ENCODE measurements at regions not wholly inside any gene's neighbourhood (a gene's known extent, or its start where the extent isn't known, plus 50 kb on each side); places are given as distances from the start of the nearest gene placed in this dataset.

- no peak for DNase-seq (ENCODE audit: low read depth)
- TF ChIP-seq CTCF (conservative IDR thresholded peaks at IDR 0.05; ENCODE audit: low read depth, low read length) = no peak
- H3K4me3 ChIP-seq (ENCODE audit: low read length) = no peak overlapping the region
These were observed 222.9 kb upstream of the AJAP1 start for GRCh38 chr1:4431491-4431890.

- DNase-seq (ENCODE audit: low read depth) = no peak
- H3K4me3 ChIP-seq (ENCODE audit: low read length) = no peak overlapping the region
- TF ChIP-seq CTCF (conservative IDR thresholded peaks at IDR 0.05; ENCODE audit: low read depth, low read length) = no peak
These were observed 221.3 kb upstream of the AJAP1 start for GRCh38 chr1:4433075-4433474.

- no peak for TF ChIP-seq CTCF (conservative IDR thresholded peaks at IDR 0.05; ENCODE audit: low read depth, low read length)
- H3K4me3 ChIP-seq (ENCODE audit: low read length) = no peak overlapping the region
- DNase-seq (ENCODE audit: low read depth) = no peak
These were observed 210.3 kb upstream of the AJAP1 start for GRCh38 chr1:4444086-4444485.

DNA sequence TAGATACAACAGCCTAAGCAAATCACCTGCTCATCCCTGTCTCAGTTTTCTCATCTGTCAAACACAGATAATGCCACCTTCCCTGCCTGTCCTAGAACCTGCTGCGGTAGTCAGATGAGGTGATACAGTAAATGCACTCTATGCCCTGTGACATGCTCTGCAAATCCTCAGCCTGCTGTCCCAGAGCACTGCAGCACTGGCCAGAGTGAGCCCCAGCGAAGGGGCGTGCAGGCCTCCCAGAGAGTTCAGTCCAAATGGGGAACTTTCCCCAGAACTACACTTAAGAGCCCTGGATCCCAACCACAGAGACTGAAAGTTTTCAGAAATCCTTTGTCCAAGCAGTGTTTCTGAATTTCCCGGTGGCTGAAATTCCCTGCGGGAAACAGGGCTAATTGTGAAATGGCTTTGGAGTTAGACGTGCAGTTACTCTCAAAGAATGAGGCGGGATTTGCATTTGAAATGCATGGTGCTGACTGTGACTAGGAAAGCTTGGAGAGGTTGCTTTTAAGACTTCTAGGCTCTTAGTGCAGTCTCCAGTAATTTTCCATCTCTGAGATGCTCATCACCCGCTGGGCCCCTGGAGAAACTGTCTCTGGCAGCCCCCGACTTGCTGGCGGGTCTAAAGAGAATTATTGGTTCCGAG, 206.5 kb upstream of the AJAP1 start:
- DNase-seq (ENCODE audit: low read depth) = no peak
- no peak overlapping the region for H3K4me3 ChIP-seq (ENCODE audit: low read length)

GRCh38 chr1:4449972-4450371, 204.4 kb upstream of the AJAP1 start:
- no peak for DNase-seq (ENCODE audit: low read depth)
- H3K4me3 ChIP-seq (ENCODE audit: low read length) = no peak overlapping the region
- no peak for TF ChIP-seq CTCF (conservative IDR thresholded peaks at IDR 0.05; ENCODE audit: low read depth, low read length)

More for the DNA sequence above, 206.5 kb upstream of the AJAP1 start:
- no peak for TF ChIP-seq CTCF (conservative IDR thresholded peaks at IDR 0.05; ENCODE audit: low read depth, low read length)

DNA sequence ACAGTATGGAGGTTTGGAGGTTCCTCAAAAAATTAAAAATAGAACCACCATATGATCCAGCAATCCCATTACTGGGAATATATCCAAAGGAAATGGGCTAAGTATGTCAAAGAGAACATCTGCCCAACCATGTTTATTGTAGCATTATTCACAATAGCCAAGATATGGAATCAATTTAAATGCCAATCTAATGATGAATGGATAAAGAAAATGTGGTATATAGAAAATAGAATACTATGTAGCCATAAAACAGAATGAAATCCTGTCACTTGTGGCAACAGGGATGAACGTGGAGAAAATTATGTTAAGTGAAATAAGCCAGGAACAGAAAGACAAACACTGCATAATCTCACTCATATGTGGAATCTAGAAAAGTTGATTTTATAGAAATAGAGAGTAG, 201.7 kb upstream of the AJAP1 start:
- DNase-seq (ENCODE audit: low read depth) = no peak
- no peak for TF ChIP-seq CTCF (conservative IDR thresholded peaks at IDR 0.05; ENCODE audit: low read depth, low read length)
- no peak overlapping the region for H3K4me3 ChIP-seq (ENCODE audit: low read length)

DNA sequence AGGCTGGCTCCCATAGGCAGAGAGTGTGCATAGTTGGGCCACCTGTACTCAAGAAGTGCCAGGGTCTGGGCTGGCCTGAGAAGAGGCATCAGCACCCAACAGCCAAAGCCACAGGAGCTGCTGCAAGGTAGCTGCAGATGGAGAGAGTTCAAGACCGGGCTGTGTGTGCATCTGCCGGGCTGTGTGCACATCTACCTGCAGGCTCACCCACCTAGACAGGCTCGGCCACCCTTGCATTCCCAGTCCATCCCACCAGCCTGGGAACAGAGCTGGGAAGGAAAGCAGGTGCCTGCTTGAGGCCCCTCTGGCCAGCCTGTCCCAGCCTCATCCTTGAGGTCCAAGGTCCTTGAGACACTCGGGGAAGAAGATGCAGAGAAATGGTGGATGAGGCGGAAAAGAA, 194.4 kb upstream of the AJAP1 start:
- DNase-seq (ENCODE audit: low read depth) = no peak
- TF ChIP-seq CTCF (conservative IDR thresholded peaks at IDR 0.05; ENCODE audit: low read depth, low read length) = no peak

More for the DNA sequence above, 194.4 kb upstream of the AJAP1 start:
- no peak overlapping the region for H3K4me3 ChIP-seq (ENCODE audit: low read length)
